A204.1 (cell line): ENCODE measurements at regions not wholly inside any gene's neighbourhood (a gene's known extent, or its start where the extent isn't known, plus 50 kb on each side); places are given as distances from the start of the nearest gene placed in this dataset.
"Not testable (repeated sequence)": the region's sequence is repeated elsewhere in the genome, so short reads cannot be mapped to it uniquely, and the experiment has no call there.

Experiments used
- FAIRE-seq: peaks from 2 replicates; lab custom pipeline; 2012; peaks lifted over from hg19 to GRCh38; lab: Jason Lieb, UNC

GRCh38 chr6:139743664-139744437, 369.4 kb upstream of the CITED2 start:
- no peak for FAIRE-seq

GRCh38 chr6:139742671-139743070, 368.2 kb upstream of the CITED2 start:
- no peak for FAIRE-seq

- FAIRE-seq: no peak
Measured at GRCh38 chr6:139738801-139739455, 364.5 kb upstream of the CITED2 start.

GRCh38 chr6:139736325-139736906, 362.0 kb upstream of the CITED2 start:
- FAIRE-seq: no peak

GRCh38 chr6:139732451-139732850, 358.0 kb upstream of the CITED2 start:
- FAIRE-seq: no peak

- no peak for FAIRE-seq
Measured at GRCh38 chr6:139730340-139730974, 356.0 kb upstream of the CITED2 start.

- no peak for FAIRE-seq
Measured at GRCh38 chr6:139728876-139729427, 354.5 kb upstream of the CITED2 start.

- not testable (repeated sequence) for FAIRE-seq
Measured at GRCh38 chr6:139726272-139726671, 351.8 kb upstream of the CITED2 start.

- no peak for FAIRE-seq
Measured at GRCh38 chr6:139722530-139722929, 348.1 kb upstream of the CITED2 start.

GRCh38 chr6:139721954-139722353, 347.5 kb upstream of the CITED2 start:
- FAIRE-seq: no peak

GRCh38 chr6:139713900-139714506, 339.6 kb upstream of the CITED2 start:
- FAIRE-seq: no peak

GRCh38 chr6:139713424-139713823, 339.0 kb upstream of the CITED2 start:
- no peak for FAIRE-seq

GRCh38 chr6:139712830-139713229, 338.4 kb upstream of the CITED2 start:
- FAIRE-seq: no peak

GRCh38 chr6:139711804-139712585, 337.5 kb upstream of the CITED2 start:
- no peak for FAIRE-seq

- no peak for FAIRE-seq
Measured at GRCh38 chr6:139710556-139710955, 336.1 kb upstream of the CITED2 start.

GRCh38 chr6:139708337-139709199, 334.1 kb upstream of the CITED2 start:
- FAIRE-seq: no peak

GRCh38 chr6:139706912-139707311, 332.5 kb upstream of the CITED2 start:
- FAIRE-seq: no peak

GRCh38 chr6:139705284-139705683, 330.8 kb upstream of the CITED2 start:
- FAIRE-seq: no peak

GRCh38 chr6:139703780-139704179, 329.3 kb upstream of the CITED2 start:
- FAIRE-seq: no peak

- no peak for FAIRE-seq
Measured at GRCh38 chr6:139702706-139703105, 328.3 kb upstream of the CITED2 start.
